ENCODE measurements at regions not wholly inside any gene's neighbourhood (a gene's known extent, or its start where the extent isn't known, plus 50 kb on each side); places are given as distances from the start of the nearest gene placed in this dataset.

DNA sequence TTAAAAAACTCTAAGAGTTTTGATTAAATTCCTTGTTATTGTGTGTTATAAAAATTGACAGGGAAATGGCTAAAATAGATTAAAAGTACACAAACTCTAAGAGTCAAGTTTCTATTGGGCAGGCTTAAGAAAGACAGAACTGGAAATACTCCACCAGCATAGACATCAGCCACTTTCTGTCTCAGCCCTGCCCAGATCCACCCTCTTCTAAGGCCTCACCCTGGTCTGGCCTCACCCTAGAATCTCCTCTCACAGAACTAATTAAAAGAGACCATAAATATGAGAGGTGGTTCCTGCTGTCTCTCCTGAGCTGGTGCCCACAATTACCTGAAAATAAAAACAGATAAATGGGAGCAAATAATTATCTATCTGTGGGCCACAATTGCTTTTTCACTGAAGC, 1951.0 kb downstream of the TP53TG3F start:
- Histone ChIP-seq H3K9me3 (ENCODE audit: low read length) (no peaks in the 10 kb centered on the region), H3K36me3 (ENCODE audit: low read depth, low read length) (no peaks in the 10 kb centered on the region), H3K9ac (ENCODE audit: low read length) (no peak overlapping the region), H3K4me1 (ENCODE audit: insufficient read depth, low read length) (no peaks in the 10 kb centered on the region), H3K4me3 (ENCODE audit: low read length) (no peak overlapping the region), H3K4me2 (ENCODE audit: low read length) (no peak overlapping the region), H3K27ac (ENCODE audit: low read length) (no peak overlapping the region), H3K9me2 (replicated peaks; ENCODE audit: low read length) (no peaks in the 10 kb centered on the region), H3F3A (ENCODE audit: low read length, unreplicated experiment) (no peaks in the 10 kb centered on the region), H4K20me1 (ENCODE audit: low read length) (no peaks in the 10 kb centered on the region), H2AFZ (ENCODE audit: low read length) (no peak overlapping the region), H3K27me3 (ENCODE audit: low read length) (no peaks in the 10 kb centered on the region), H3K79me2 (ENCODE audit: low read length) (no peaks in the 10 kb centered on the region)
- DNase-seq (no peak), ATAC-seq (no peak)
- no TSS peak for BruUV-seq (replicated peaks)
- TF ChIP-seq EZH2 (IDR thresholded peaks at IDR 0.05; ENCODE audit: low read length, unreplicated experiment) (no peak), EZH2phosphoT487 (IDR thresholded peaks at IDR 0.05; ENCODE audit: borderline replicate concordance, low read length) (no peak)
- TF ChIP-seq, protein P1, sequence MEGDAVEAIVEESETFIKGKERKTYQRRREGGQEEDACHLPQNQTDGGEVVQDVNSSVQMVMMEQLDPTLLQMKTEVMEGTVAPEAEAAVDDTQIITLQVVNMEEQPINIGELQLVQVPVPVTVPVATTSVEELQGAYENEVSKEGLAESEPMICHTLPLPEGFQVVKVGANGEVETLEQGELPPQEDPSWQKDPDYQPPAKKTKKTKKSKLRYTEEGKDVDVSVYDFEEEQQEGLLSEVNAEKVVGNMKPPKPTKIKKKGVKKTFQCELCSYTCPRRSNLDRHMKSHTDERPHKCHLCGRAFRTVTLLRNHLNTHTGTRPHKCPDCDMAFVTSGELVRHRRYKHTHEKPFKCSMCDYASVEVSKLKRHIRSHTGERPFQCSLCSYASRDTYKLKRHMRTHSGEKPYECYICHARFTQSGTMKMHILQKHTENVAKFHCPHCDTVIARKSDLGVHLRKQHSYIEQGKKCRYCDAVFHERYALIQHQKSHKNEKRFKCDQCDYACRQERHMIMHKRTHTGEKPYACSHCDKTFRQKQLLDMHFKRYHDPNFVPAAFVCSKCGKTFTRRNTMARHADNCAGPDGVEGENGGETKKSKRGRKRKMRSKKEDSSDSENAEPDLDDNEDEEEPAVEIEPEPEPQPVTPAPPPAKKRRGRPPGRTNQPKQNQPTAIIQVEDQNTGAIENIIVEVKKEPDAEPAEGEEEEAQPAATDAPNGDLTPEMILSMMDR (conservative IDR thresholded peaks at IDR 0.05; ENCODE audit: low read depth, low read length) = no peak
- POLR2A ChIA-PET (ENCODE audit: unreplicated experiment) = no interaction called here
- intact Hi-C loops (cut with micrococcal nuclease) = no loop called here
- CTCF ChIA-PET = no interaction called here

DNA sequence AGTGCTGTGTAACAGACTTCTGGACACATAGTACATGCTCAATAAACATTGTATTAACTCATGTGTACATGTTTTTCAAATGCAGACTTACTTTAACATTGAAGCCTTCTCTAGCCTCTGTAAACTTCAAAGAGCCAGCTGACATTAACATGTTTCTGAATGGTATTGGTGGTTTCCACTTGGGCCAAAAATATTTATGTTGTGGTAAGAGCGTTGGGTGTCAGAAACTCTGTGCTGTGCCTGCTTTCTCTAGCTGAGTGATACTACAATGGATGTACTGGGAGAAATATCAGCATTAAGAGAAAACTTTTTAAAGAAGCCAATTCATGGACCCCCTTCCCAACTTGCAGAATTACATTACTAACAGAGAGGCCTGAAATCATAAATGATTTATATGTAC, 1951.7 kb downstream of the TP53TG3F start:
- no peaks in the 10 kb centered on the region for H3K4me1 ChIP-seq (ENCODE audit: insufficient read depth, low read length)
- no peak for TF ChIP-seq EZH2phosphoT487 (IDR thresholded peaks at IDR 0.05; ENCODE audit: borderline replicate concordance, low read length)
- TF ChIP-seq, protein P1 (conservative IDR thresholded peaks at IDR 0.05; ENCODE audit: low read depth, low read length) = no peak
- TF ChIP-seq EZH2 (IDR thresholded peaks at IDR 0.05; ENCODE audit: low read length, unreplicated experiment) = no peak
- no TSS peak for BruUV-seq (replicated peaks)
- no peak overlapping the region for H3K4me3 ChIP-seq (ENCODE audit: low read length)
- no peak for DNase-seq
- no peaks in the 10 kb centered on the region for H3K36me3 ChIP-seq (ENCODE audit: low read depth, low read length)
- POLR2A ChIA-PET (ENCODE audit: unreplicated experiment) = no interaction called here
- no peak for ATAC-seq
- H3K9me3 ChIP-seq (ENCODE audit: low read length) = no peaks in the 10 kb centered on the region
- H3K9ac ChIP-seq (ENCODE audit: low read length) = no peak overlapping the region
- H3K27me3 ChIP-seq (ENCODE audit: low read length) = no peaks in the 10 kb centered on the region
- no peak overlapping the region for H3K4me2 ChIP-seq (ENCODE audit: low read length)
- no peak overlapping the region for H2AFZ ChIP-seq (ENCODE audit: low read length)
- H4K20me1 ChIP-seq (ENCODE audit: low read length) = no peaks in the 10 kb centered on the region
- intact Hi-C loops (cut with micrococcal nuclease) = no loop called here
- H3F3A ChIP-seq (ENCODE audit: low read length, unreplicated experiment) = no peaks in the 10 kb centered on the region
- H3K79me2 ChIP-seq (ENCODE audit: low read length) = no peaks in the 10 kb centered on the region
- CTCF ChIA-PET = no interaction called here
- H3K9me2 ChIP-seq (replicated peaks; ENCODE audit: low read length) = no peaks in the 10 kb centered on the region
- H3K27ac ChIP-seq (ENCODE audit: low read length) = no peak overlapping the region

DNA sequence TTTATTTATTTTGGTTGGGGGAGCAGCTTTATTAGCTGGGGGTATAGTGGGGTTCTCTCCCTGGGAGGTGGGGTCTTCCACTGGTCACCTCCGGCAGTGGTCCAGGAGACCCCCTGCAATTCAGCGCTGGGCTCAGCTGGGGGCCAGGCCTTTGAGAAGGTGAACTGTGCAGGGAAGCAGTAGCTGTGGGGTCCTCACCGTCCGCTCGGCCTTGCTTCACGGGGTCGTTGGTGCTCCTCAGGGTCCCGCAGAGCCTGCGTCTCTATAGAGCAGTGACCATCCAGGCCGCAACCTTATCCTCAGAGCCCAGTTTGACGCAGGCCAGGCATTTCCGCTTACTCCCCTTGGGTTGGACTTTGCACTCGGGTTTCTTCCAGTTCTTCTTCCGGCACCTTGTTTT, 1954.7 kb downstream of the TP53TG3F start:
- Histone ChIP-seq H3K36me3 (ENCODE audit: low read depth, low read length) (no peaks in the 10 kb centered on the region), H2AFZ (ENCODE audit: low read length) (no peak overlapping the region), H3K9me3 (ENCODE audit: low read length) (no peaks in the 10 kb centered on the region), H3F3A (ENCODE audit: low read length, unreplicated experiment) (no peaks in the 10 kb centered on the region), H3K4me3 (ENCODE audit: low read length) (no peak overlapping the region), H4K20me1 (ENCODE audit: low read length) (no peaks in the 10 kb centered on the region), H3K4me1 (ENCODE audit: insufficient read depth, low read length) (no peaks in the 10 kb centered on the region), H3K79me2 (ENCODE audit: low read length) (no peaks in the 10 kb centered on the region), H3K27ac (ENCODE audit: low read length) (no peak overlapping the region), H3K9me2 (replicated peaks; ENCODE audit: low read length) (no peaks in the 10 kb centered on the region), H3K9ac (ENCODE audit: low read length) (no peak overlapping the region), H3K27me3 (ENCODE audit: low read length) (no peaks in the 10 kb centered on the region), H3K4me2 (ENCODE audit: low read length) (no peak overlapping the region)
- intact Hi-C loops (cut with micrococcal nuclease) = no loop called here
- ATAC-seq (no peak), DNase-seq (no peak)
- ChIA-PET CTCF (no interaction called here), POLR2A (ENCODE audit: unreplicated experiment) (no interaction called here)
- no TSS peak for BruUV-seq (replicated peaks)
- TF ChIP-seq EZH2phosphoT487 (IDR thresholded peaks at IDR 0.05; ENCODE audit: borderline replicate concordance, low read length) (no peak), EZH2 (IDR thresholded peaks at IDR 0.05; ENCODE audit: low read length, unreplicated experiment) (no peak)
- TF ChIP-seq, protein P1 (conservative IDR thresholded peaks at IDR 0.05; ENCODE audit: low read depth, low read length) = no peak

Measured in PC-3 (cell line).